Endothelial cell of umbilical vein (primary cell): ENCODE measurements at regions not wholly inside any gene's neighbourhood (a gene's known extent, or its start where the extent isn't known, plus 50 kb on each side); places are given as distances from the start of the nearest gene placed in this dataset.

Source experiments
- BruUV-seq: library from RNA; stranded (reverse); fragments of 400-500 nt; replicated peaks from 2 replicates; lab custom pipeline; 2021; lab: Mats Ljungman, UMichigan
- CTCF ChIA-PET: fragments of 300-600, 350-600 bp; sonication (Branson Sonifier 250); formaldehyde crosslinking; loops from one replicate; lab custom pipeline; 2021; ENCODE audit warnings: antibody characterized with exemption, inconsistent platforms; lab: Charles Lee
- POLR2A ChIA-PET: fragments of 300-600, 350-600 bp; sonication (Branson Sonifier 250); formaldehyde crosslinking; loops from one replicate; lab custom pipeline; 2021; ENCODE audit warnings: antibody characterized with exemption, inconsistent platforms; lab: Charles Lee
- DNase-seq: peaks from one replicate; pipeline ENCODE4 v3.0.0-alpha.2; 2011; ENCODE audit warnings: low read depth, low spot score
- FAIRE-seq: peaks from 2 replicates; lab custom pipeline; 2011; peaks lifted over from hg19 to GRCh38; lab: Jason Lieb, UNC
- H2AFZ ChIP-seq: 2 replicates; pipeline ENCODE4 v1.6.0; 2012; ENCODE audit warnings: low read depth, low read length, control low read depth, inconsistent platforms
- H3K27ac ChIP-seq: 2 replicates; pipeline ENCODE4 v1.5.1; 2011; ENCODE audit warnings: low read depth, mild to moderate bottlenecking, control low read depth, low read length, moderate library complexity; ENCODE audit not compliant: insufficient read depth
- H3K27me3 ChIP-seq, 2 experiments: 2 replicates each; pipeline versions ENCODE4 v1.6.0 to v1.6.1; 2011; ENCODE audit warnings: low read length in 2 of 2, mixed read lengths in 1 of 2; ENCODE audit not compliant: control insufficient read depth in 2 of 2, insufficient read depth in 2 of 2
- H3K36me3 ChIP-seq, 2 experiments: 2 replicates in 1 of 2; 3 replicates in 1 of 2; pipeline ENCODE4 v1.5.1; 2011; ENCODE audit warnings: low read length in 2 of 2, mild to moderate bottlenecking in 1 of 2, moderate library complexity in 1 of 2; ENCODE audit not compliant: control insufficient read depth in 2 of 2, insufficient read depth in 2 of 2; ENCODE audit errors: extremely low read depth in 1 of 2
- H3K4me1 ChIP-seq: 3 replicates; pipeline ENCODE4 v1.5.1; 2011; ENCODE audit warnings: mild to moderate bottlenecking, low read length; ENCODE audit not compliant: control insufficient read depth, insufficient read depth; ENCODE audit errors: extremely low read depth
- H3K4me2 ChIP-seq: 2 replicates; pipeline ENCODE4 v1.6.1; 2011; ENCODE audit warnings: low read length, control low read depth, mixed read lengths; ENCODE audit not compliant: insufficient read depth
- H3K4me3 ChIP-seq, 3 experiments: fragments of 200-600 bp in 1 of 3; sonication (generic), shearing (Covaris generic) in 1 of 3; replicated peaks in 1 of 3; 2 replicates each; pipeline ENCODE4 v1.5.1; 2011 to 2016; ENCODE audit warnings: control low read depth in 3 of 3, low read length in 3 of 3, mild to moderate bottlenecking in 2 of 3, inconsistent platforms in 1 of 3, low read depth in 1 of 3, moderate library complexity in 1 of 3; ENCODE audit not compliant: insufficient read depth in 1 of 3
- H3K79me2 ChIP-seq: 2 replicates; pipeline ENCODE4 v1.6.0; 2012; ENCODE audit warnings: low read length, inconsistent platforms; ENCODE audit not compliant: control insufficient read depth, insufficient read depth
- H3K9ac ChIP-seq: replicated peaks from 2 replicates; pipeline ENCODE3; 2011; ENCODE audit warnings: low read length, control low read depth; ENCODE audit not compliant: insufficient read depth; ENCODE audit errors: extremely low read depth
- H3K9me1 ChIP-seq: replicated peaks from 3 replicates; pipeline ENCODE4 v1.6.0; 2011; ENCODE audit warnings: mild to moderate bottlenecking, low read length; ENCODE audit not compliant: control insufficient read depth, insufficient read depth; ENCODE audit errors: extremely low read depth
- H3K9me3 ChIP-seq: replicated peaks from 2 replicates; pipeline ENCODE4 v1.5.1; 2012; ENCODE audit warnings: low read length, inconsistent platforms; ENCODE audit not compliant: control insufficient read depth, insufficient read depth
- H4K20me1 ChIP-seq: replicated peaks from 2 replicates; pipeline ENCODE3; 2011; ENCODE audit warnings: mild to moderate bottlenecking, low read length; ENCODE audit not compliant: control insufficient read depth, insufficient read depth; ENCODE audit errors: extremely low read depth
- EZH2 ChIP-seq: IDR thresholded peaks from 2 replicates; pipeline ENCODE4 v1.6.1; 2012; ENCODE audit warnings: borderline replicate concordance, low read depth, mild to moderate bottlenecking, moderate library complexity, low read length, inconsistent platforms; ENCODE audit not compliant: severe bottlenecking
- FOS ChIP-seq: IDR thresholded peaks from 2 replicates; pipeline ENCODE4 v1.6.1; 2011; ENCODE audit warnings: mild to moderate bottlenecking, low read length, moderate library complexity, borderline replicate concordance; ENCODE audit not compliant: insufficient read depth
- GATA2 ChIP-seq: IDR thresholded peaks from 2 replicates; pipeline ENCODE4 v1.7.0; 2011; ENCODE audit warnings: low read depth, mild to moderate bottlenecking, moderate library complexity, mixed read lengths, low read length; ENCODE audit not compliant: insufficient read length, insufficient read depth
- JUN ChIP-seq: IDR thresholded peaks from 2 replicates; pipeline ENCODE4 v1.6.1; 2011; ENCODE audit warnings: borderline replicate concordance, low read depth; ENCODE audit not compliant: insufficient read length, insufficient read depth
- MYC ChIP-seq: IDR thresholded peaks from one replicate; pipeline ENCODE4 v1.6.1; 2011; ENCODE audit warnings: mild to moderate bottlenecking, low read depth, low read length
- POLR2A ChIP-seq: IDR thresholded peaks from 2 replicates; pipeline ENCODE4 v1.6.1; 2012; ENCODE audit warnings: low read depth, mild to moderate bottlenecking, control low read depth, low read length
- POLR2AphosphoS5 ChIP-seq: IDR thresholded peaks from 2 replicates; pipeline ENCODE4 v1.6.1; 2012; ENCODE audit warnings: low read depth, mild to moderate bottlenecking, control low read depth, low read length, moderate library complexity; ENCODE audit not compliant: insufficient read depth
- dilution Hi-C: fragments of 300-500 bp; cut with MboI; formaldehyde crosslinking; loops from one replicate; pipeline ENCODE4 v1.15.0; 2019; ENCODE audit warnings: low sequenced_read_pairs; ENCODE audit not compliant: extremely low pct_ligation_motif_present
- intact Hi-C: fragments of 100-400 bp; cut with micrococcal nuclease; formaldehyde crosslinking; loops from one replicate; pipeline ENCODE4 v1.10.0; 2022
- TF ChIP-seq, protein P1 (sequence below): IDR thresholded peaks from 2 replicates; pipeline ENCODE4 v1.6.1; 2011; ENCODE audit not compliant: insufficient read depth, insufficient read length
- TF ChIP-seq, protein P2 (sequence below), 2 donors: IDR thresholded peaks; 1 replicate in 1 of 2; 2 replicates in 1 of 2; pipeline ENCODE4 v1.5.1; 2011; ENCODE audit warnings: low read length in 2 of 2, mild to moderate bottlenecking in 2 of 2, moderate library complexity in 2 of 2, control low read depth in 1 of 2, inconsistent platforms in 1 of 2, low read depth in 1 of 2; ENCODE audit not compliant: insufficient read depth in 1 of 2; ENCODE audit errors: extremely low read depth in 1 of 2

DNA sequence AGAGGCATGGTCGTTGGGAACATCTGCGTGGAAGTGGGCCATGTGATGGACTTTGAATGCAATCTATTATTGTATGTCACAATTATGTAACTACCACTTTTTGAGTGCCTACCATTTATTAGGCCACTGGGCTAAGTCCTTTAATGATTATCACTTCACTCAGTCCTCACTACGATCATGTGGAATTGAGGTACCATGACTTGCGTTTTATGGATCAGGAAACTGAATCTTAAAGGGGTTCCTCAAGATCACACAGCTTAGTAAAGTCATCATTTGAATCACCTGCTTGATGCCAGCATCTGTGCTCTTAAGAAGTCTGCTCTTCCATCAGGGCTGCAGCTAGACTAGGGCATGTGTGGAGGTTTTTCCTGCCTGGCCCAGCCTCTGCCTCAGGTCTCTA lies 136.7 kb downstream of the DAD1 start:
- H3K27ac ChIP-seq: no peak overlapping the region
- DNase-seq: no peak
- peaks cover 33 to 48% of the 10 kb centered on the region in 2 experiments for H3K27me3 ChIP-seq
- H2AFZ ChIP-seq: no peak overlapping the region
- ChIA-PET POLR2A (no interaction called here), CTCF (interaction anchor here (0.6 kb wide), 1 partner anchor 749 kb away, joined by 3 read pairs; no protein-coding TSS in a partner anchor)
- TF ChIP-seq MYC: no peak
- TF ChIP-seq EZH2: no peak
- no peak for TF ChIP-seq GATA2
- no peak for TF ChIP-seq FOS
- no peak for TF ChIP-seq POLR2A
- no peak for TF ChIP-seq POLR2AphosphoS5
- TF ChIP-seq, protein P1, sequence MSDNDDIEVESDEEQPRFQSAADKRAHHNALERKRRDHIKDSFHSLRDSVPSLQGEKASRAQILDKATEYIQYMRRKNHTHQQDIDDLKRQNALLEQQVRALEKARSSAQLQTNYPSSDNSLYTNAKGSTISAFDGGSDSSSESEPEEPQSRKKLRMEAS: no peak
- TF ChIP-seq, protein P2, sequence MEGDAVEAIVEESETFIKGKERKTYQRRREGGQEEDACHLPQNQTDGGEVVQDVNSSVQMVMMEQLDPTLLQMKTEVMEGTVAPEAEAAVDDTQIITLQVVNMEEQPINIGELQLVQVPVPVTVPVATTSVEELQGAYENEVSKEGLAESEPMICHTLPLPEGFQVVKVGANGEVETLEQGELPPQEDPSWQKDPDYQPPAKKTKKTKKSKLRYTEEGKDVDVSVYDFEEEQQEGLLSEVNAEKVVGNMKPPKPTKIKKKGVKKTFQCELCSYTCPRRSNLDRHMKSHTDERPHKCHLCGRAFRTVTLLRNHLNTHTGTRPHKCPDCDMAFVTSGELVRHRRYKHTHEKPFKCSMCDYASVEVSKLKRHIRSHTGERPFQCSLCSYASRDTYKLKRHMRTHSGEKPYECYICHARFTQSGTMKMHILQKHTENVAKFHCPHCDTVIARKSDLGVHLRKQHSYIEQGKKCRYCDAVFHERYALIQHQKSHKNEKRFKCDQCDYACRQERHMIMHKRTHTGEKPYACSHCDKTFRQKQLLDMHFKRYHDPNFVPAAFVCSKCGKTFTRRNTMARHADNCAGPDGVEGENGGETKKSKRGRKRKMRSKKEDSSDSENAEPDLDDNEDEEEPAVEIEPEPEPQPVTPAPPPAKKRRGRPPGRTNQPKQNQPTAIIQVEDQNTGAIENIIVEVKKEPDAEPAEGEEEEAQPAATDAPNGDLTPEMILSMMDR (IDR thresholded peaks at IDR 0.05; ENCODE audit: extremely low read depth in 1 of 2, insufficient read depth in 1 of 2, low read depth in 1 of 2, low read length in 2 of 2): no peak
- TF ChIP-seq JUN: no peak
- no peaks in the 10 kb centered on the region for H3K79me2 ChIP-seq
- H3K9me3 ChIP-seq: no peaks in the 10 kb centered on the region
- no peaks in the 10 kb centered on the region for H4K20me1 ChIP-seq
- intact Hi-C loops (no loop called here), dilution Hi-C loops (no loop called here)
- no TSS peak for BruUV-seq
- H3K4me3 ChIP-seq: no peak overlapping the region
- no peak for FAIRE-seq
- no peak overlapping the region for H3K4me2 ChIP-seq
- H3K4me1 ChIP-seq: no peaks in the 10 kb centered on the region
- H3K9me1 ChIP-seq: no peaks in the 10 kb centered on the region
- no peak overlapping the region for H3K9ac ChIP-seq
- no peaks in the 10 kb centered on the region for H3K36me3 ChIP-seq
